Thoracic aorta (tissue), 2 donors: ENCODE measurements at regions not wholly inside any gene's neighbourhood (a gene's known extent, or its start where the extent isn't known, plus 50 kb on each side); places are given as distances from the start of the nearest gene placed in this dataset.

Source experiments
- ATAC-seq: fragments of 150-250 bp; one replicate; pipeline ENCODE4 v1.8.0; 2017; ENCODE audit warnings: low read depth; ENCODE audit not compliant: insufficient number of reproducible peaks, low FRiP score
- DNase-seq: peaks from one replicate; pipeline ENCODE4 v3.0.0-alpha.2; 2020; ENCODE audit warnings: low spot score
- H3K27ac ChIP-seq, 2 donors: fragments of 200-600 bp; sonication (generic); 1 replicate in 1 of 2; 2 replicates in 1 of 2; pipeline ENCODE4 v1.5.1; 2016; ENCODE audit warnings: mild to moderate bottlenecking in 2 of 2, moderate library complexity in 2 of 2
- H3K27me3 ChIP-seq: fragments of 200-600 bp; sonication (generic); replicated peaks from 2 replicates; pipeline ENCODE4 v1.6.0; 2016; ENCODE audit warnings: mild to moderate bottlenecking; ENCODE audit not compliant: insufficient read depth
- H3K36me3 ChIP-seq: fragments of 200-600 bp; sonication (generic); one replicate; pipeline ENCODE4 v1.5.1; 2016
- H3K4me1 ChIP-seq, 2 donors: fragments of 200-600 bp; sonication (generic); 1 replicate in 1 of 2; 2 replicates in 1 of 2; pipeline versions ENCODE4 v1.5.1 to v1.6.0; 2016; ENCODE audit warnings: low read depth in 2 of 2, mild to moderate bottlenecking in 1 of 2; ENCODE audit not compliant: control insufficient read depth in 1 of 2
- H3K4me3 ChIP-seq: fragments of 200-600 bp; sonication (generic); 2 replicates; pipeline ENCODE4 v1.5.1; 2016; ENCODE audit warnings: mild to moderate bottlenecking
- H3K9me3 ChIP-seq: fragments of 200-600 bp; sonication (generic); 2 replicates; pipeline ENCODE4 v1.5.1; 2016
- CTCF ChIP-seq: fragments of 200-600 bp; sonication (generic); IDR thresholded peaks from one replicate; pipeline ENCODE4 v1.5.1; 2019; ENCODE audit warnings: antibody characterized with exemption

GRCh38 chr11:116427903-116428637 lies 344.7 kb downstream of the BUD13 start:
- H3K9me3 ChIP-seq: no peaks in the 10 kb centered on the region
- no peak for ATAC-seq
- H3K36me3 ChIP-seq: no peaks in the 10 kb centered on the region
- DNase-seq: no peak
- TF ChIP-seq CTCF: no peak
- H3K27ac ChIP-seq: no peak overlapping the region
- no peak overlapping the region for H3K4me3 ChIP-seq
- H3K4me1 ChIP-seq: no peaks in the 10 kb centered on the region
- H3K27me3 ChIP-seq: no peaks in the 10 kb centered on the region

- no peak for DNase-seq
- TF ChIP-seq CTCF: no peak
- Histone ChIP-seq H3K4me1 (no peaks in the 10 kb centered on the region), H3K36me3 (no peaks in the 10 kb centered on the region), H3K9me3 (no peaks in the 10 kb centered on the region), H3K27ac (no peak overlapping the region), H3K27me3 (no peaks in the 10 kb centered on the region), H3K4me3 (no peak overlapping the region)
- no peak for ATAC-seq
These were observed 345.4 kb downstream of the BUD13 start for GRCh38 chr11:116427337-116427902.

GRCh38 chr11:116426761-116427160 lies 346.0 kb downstream of the BUD13 start:
- H3K27me3 ChIP-seq: no peaks in the 10 kb centered on the region
- no peak for DNase-seq
- no peak for ATAC-seq
- no peak for TF ChIP-seq CTCF
- H3K4me1 ChIP-seq: no peaks in the 10 kb centered on the region
- H3K4me3 ChIP-seq: no peak overlapping the region
- no peak overlapping the region for H3K27ac ChIP-seq
- no peaks in the 10 kb centered on the region for H3K9me3 ChIP-seq
- H3K36me3 ChIP-seq: no peaks in the 10 kb centered on the region

- Histone ChIP-seq H3K9me3 (no peaks in the 10 kb centered on the region), H3K4me3 (no peak overlapping the region), H3K27ac (no peak overlapping the region), H3K27me3 (no peaks in the 10 kb centered on the region), H3K36me3 (no peaks in the 10 kb centered on the region), H3K4me1 (no peaks in the 10 kb centered on the region)
- no peak for DNase-seq
- TF ChIP-seq CTCF: no peak
- ATAC-seq: no peak
These were observed 348.0 kb downstream of the BUD13 start for GRCh38 chr11:116424615-116425261.

GRCh38 chr11:116422956-116423600 lies 349.7 kb downstream of the BUD13 start:
- no peak overlapping the region for H3K4me3 ChIP-seq
- TF ChIP-seq CTCF: no peak
- no peak overlapping the region for H3K27ac ChIP-seq
- ATAC-seq (no peak), DNase-seq (no peak)
- no peaks in the 10 kb centered on the region for H3K36me3 ChIP-seq
- H3K9me3 ChIP-seq: no peaks in the 10 kb centered on the region
- H3K27me3 ChIP-seq: no peaks in the 10 kb centered on the region
- no peaks in the 10 kb centered on the region for H3K4me1 ChIP-seq
